Panc1 (cell line): ENCODE measurements at regions not wholly inside any gene's neighbourhood (a gene's known extent, or its start where the extent isn't known, plus 50 kb on each side); places are given as distances from the start of the nearest gene placed in this dataset.

Source experiments
- ATAC-seq: fragments of 200-7000 bp; cut with Tn5 transposase; 2 replicates; pipeline ENCODE4 v1.9.1; 2020; ENCODE audit warnings: mild to moderate bottlenecking, moderate library complexity
- BruUV-seq: library from RNA; stranded (reverse); fragments of 400-500 nt; replicated peaks from 2 replicates; lab custom pipeline; 2021; lab: Mats Ljungman, UMichigan
- CTCF ChIA-PET: fragments of 300-600 bp; sonication (Branson Sonifier 250); formaldehyde crosslinking; loops from one replicate; lab custom pipeline; 2022; ENCODE audit warnings: antibody characterized with exemption; lab: Charles Lee
- POLR2A ChIA-PET: fragments of 300-600 bp; sonication (Branson Sonifier 250); formaldehyde crosslinking; loops from one replicate; lab custom pipeline; 2022; ENCODE audit warnings: antibody characterized with exemption; lab: Charles Lee
- DNase-seq: peaks from one replicate; pipeline ENCODE4 v3.0.0-alpha.2; 2010; ENCODE audit warnings: low read depth, low spot score
- H3K27ac ChIP-seq: 2 replicates; pipeline ENCODE4 v1.5.1; 2011; ENCODE audit warnings: mild to moderate bottlenecking, low read length, inconsistent platforms
- H3K27me3 ChIP-seq: fragments of 200-500 bp; sonication (Bioruptor generic); 2 replicates; pipeline ENCODE4 v1.6.0; 2014; ENCODE audit warnings: low read length, inconsistent platforms; ENCODE audit not compliant: control insufficient read depth, insufficient read depth
- H3K36me3 ChIP-seq: fragments of 200-500 bp; sonication (Bioruptor generic); 2 replicates; pipeline ENCODE4 v1.5.1; 2014; ENCODE audit warnings: inconsistent platforms, mild to moderate bottlenecking, low read length, moderate library complexity; ENCODE audit not compliant: control insufficient read depth, insufficient read depth
- H3K4me1 ChIP-seq: 2 replicates; pipeline ENCODE4 v1.5.1; 2011; ENCODE audit warnings: inconsistent platforms, mild to moderate bottlenecking, low read length, moderate library complexity; ENCODE audit not compliant: control insufficient read depth, insufficient read depth
- H3K4me3 ChIP-seq, 2 experiments: 2 replicates each; pipeline ENCODE4 v1.5.1; 2011 to 2012; ENCODE audit warnings: low read depth in 2 of 2, low read length in 2 of 2, mild to moderate bottlenecking in 2 of 2, inconsistent platforms in 1 of 2, moderate library complexity in 1 of 2
- H3K9me3 ChIP-seq: fragments of 200-500 bp; sonication (Bioruptor generic); 2 replicates; pipeline ENCODE4 v1.5.1; 2014; ENCODE audit warnings: low read depth, mild to moderate bottlenecking, inconsistent platforms, low read length, moderate library complexity; ENCODE audit not compliant: control insufficient read depth, insufficient read depth
- POLR2AphosphoS5 ChIP-seq: IDR thresholded peaks from 2 replicates; pipeline ENCODE4 v1.6.1; 2012; ENCODE audit warnings: mild to moderate bottlenecking, low read depth, low read length, moderate library complexity
- SIN3A ChIP-seq: IDR thresholded peaks from 2 replicates; pipeline ENCODE4 v1.6.1; 2012; ENCODE audit warnings: low read depth, mild to moderate bottlenecking, low read length, moderate library complexity, borderline replicate concordance; ENCODE audit not compliant: insufficient read depth
- TCF7L2 ChIP-seq: IDR thresholded peaks from 2 replicates; pipeline ENCODE4 v1.6.1; 2011; ENCODE audit warnings: mild to moderate bottlenecking, low read depth, low read length, inconsistent platforms
- in situ Hi-C: cut with HindIII; loops from 2 replicates; pipeline ENCODE4 v1.10.0; 2016; ENCODE audit warnings: low sequenced_read_pairs, low pct_unique_long_range_greater_than_20kb
- intact Hi-C: fragments of 100-400 bp; cut with micrococcal nuclease; formaldehyde crosslinking; loops from one replicate; pipeline ENCODE4 v1.10.0; 2022; ENCODE audit not compliant: unreplicated experiment
- TF ChIP-seq, protein P1 (sequence below), 2 experiments: IDR thresholded peaks; 2 replicates each; pipeline ENCODE4 v1.6.1; 2011 to 2012; ENCODE audit warnings: low read depth in 2 of 2, control low read depth in 1 of 2, low read length in 1 of 2, mild to moderate bottlenecking in 1 of 2, moderate library complexity in 1 of 2; ENCODE audit not compliant: insufficient read depth in 1 of 2
- TF ChIP-seq, protein P2 (sequence below): fragments of 450-650 bp; IDR thresholded peaks from 2 replicates; pipeline ENCODE4 v1.5.1; 2017; ENCODE audit warnings: mild to moderate bottlenecking

DNA sequence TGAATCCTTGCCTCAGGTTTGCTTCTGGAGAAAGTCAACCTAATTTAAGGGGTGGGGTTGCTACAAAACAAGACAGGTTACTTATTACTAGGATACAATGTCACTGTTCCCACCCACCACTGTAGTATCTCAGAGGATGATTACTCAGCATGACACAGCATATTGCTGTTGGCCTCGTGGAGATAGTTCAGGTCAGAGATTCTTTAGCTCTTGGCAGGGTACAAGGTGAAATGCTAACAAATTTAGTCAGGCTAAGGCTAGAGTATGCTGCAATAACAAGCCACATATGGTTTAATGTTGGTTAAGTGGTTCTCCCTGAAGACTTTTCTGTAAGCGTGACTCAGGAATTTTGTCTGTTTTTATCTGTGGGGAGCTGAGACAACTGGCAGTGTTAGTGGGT is 161.8 kb downstream of the EDEM1 start:
- POLR2A ChIA-PET: no interaction called here
- Histone ChIP-seq H3K27me3 (no peaks in the 10 kb centered on the region), H3K9me3 (no peaks in the 10 kb centered on the region), H3K4me1 (no peaks in the 10 kb centered on the region), H3K36me3 (no peaks in the 10 kb centered on the region), H3K4me3 (no peak overlapping the region), H3K27ac (no peak overlapping the region)
- DNase-seq: no peak
- intact Hi-C loops (no loop called here), in situ Hi-C loops (no loop called here)
- TF ChIP-seq, protein P1, sequence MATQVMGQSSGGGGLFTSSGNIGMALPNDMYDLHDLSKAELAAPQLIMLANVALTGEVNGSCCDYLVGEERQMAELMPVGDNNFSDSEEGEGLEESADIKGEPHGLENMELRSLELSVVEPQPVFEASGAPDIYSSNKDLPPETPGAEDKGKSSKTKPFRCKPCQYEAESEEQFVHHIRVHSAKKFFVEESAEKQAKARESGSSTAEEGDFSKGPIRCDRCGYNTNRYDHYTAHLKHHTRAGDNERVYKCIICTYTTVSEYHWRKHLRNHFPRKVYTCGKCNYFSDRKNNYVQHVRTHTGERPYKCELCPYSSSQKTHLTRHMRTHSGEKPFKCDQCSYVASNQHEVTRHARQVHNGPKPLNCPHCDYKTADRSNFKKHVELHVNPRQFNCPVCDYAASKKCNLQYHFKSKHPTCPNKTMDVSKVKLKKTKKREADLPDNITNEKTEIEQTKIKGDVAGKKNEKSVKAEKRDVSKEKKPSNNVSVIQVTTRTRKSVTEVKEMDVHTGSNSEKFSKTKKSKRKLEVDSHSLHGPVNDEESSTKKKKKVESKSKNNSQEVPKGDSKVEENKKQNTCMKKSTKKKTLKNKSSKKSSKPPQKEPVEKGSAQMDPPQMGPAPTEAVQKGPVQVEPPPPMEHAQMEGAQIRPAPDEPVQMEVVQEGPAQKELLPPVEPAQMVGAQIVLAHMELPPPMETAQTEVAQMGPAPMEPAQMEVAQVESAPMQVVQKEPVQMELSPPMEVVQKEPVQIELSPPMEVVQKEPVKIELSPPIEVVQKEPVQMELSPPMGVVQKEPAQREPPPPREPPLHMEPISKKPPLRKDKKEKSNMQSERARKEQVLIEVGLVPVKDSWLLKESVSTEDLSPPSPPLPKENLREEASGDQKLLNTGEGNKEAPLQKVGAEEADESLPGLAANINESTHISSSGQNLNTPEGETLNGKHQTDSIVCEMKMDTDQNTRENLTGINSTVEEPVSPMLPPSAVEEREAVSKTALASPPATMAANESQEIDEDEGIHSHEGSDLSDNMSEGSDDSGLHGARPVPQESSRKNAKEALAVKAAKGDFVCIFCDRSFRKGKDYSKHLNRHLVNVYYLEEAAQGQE (IDR thresholded peaks at IDR 0.05; ENCODE audit: insufficient read depth in 1 of 2, low read depth in 2 of 2, low read length in 1 of 2): no peak
- no peak for TF ChIP-seq POLR2AphosphoS5
- TF ChIP-seq, protein P2, sequence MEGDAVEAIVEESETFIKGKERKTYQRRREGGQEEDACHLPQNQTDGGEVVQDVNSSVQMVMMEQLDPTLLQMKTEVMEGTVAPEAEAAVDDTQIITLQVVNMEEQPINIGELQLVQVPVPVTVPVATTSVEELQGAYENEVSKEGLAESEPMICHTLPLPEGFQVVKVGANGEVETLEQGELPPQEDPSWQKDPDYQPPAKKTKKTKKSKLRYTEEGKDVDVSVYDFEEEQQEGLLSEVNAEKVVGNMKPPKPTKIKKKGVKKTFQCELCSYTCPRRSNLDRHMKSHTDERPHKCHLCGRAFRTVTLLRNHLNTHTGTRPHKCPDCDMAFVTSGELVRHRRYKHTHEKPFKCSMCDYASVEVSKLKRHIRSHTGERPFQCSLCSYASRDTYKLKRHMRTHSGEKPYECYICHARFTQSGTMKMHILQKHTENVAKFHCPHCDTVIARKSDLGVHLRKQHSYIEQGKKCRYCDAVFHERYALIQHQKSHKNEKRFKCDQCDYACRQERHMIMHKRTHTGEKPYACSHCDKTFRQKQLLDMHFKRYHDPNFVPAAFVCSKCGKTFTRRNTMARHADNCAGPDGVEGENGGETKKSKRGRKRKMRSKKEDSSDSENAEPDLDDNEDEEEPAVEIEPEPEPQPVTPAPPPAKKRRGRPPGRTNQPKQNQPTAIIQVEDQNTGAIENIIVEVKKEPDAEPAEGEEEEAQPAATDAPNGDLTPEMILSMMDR: no peak
- TF ChIP-seq SIN3A: no peak
- TF ChIP-seq TCF7L2: no peak
- ATAC-seq: no peak
- CTCF ChIA-PET: no interaction called here
- no TSS peak for BruUV-seq

DNA sequence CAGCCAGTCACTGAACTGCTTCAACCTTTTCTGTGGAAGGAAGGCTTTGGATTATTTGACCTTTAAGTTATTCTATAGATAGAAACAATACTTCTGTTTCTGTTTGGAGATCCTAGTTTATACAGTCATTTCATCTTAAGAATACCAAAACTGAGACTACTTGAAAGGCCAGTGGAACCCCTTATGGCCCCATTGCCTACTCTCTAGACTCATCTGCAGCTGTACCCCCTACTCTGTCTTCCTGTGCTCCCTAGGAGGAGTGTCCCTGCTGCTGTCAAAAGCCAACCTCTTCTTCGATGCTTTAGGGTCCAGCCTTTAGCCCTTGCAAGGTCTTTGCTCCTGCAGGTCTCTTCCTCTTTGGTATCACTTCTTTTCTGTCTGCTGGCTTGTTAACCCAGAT is 169.6 kb downstream of the EDEM1 start:
- no TSS peak for BruUV-seq
- no peaks in the 10 kb centered on the region for H3K4me1 ChIP-seq
- intact Hi-C loops (no loop called here), in situ Hi-C loops (no loop called here)
- TF ChIP-seq, protein P1 (IDR thresholded peaks at IDR 0.05; ENCODE audit: insufficient read depth in 1 of 2, low read depth in 2 of 2, low read length in 1 of 2): no peak
- TF ChIP-seq, protein P2: no peak
- TF ChIP-seq SIN3A: no peak
- TF ChIP-seq POLR2AphosphoS5: no peak
- no peak for TF ChIP-seq TCF7L2
- no peak overlapping the region for H3K4me3 ChIP-seq
- H3K27me3 ChIP-seq: no peaks in the 10 kb centered on the region
- H3K9me3 ChIP-seq: no peaks in the 10 kb centered on the region
- CTCF ChIA-PET: no interaction called here
- no peak overlapping the region for H3K27ac ChIP-seq
- DNase-seq (no peak), ATAC-seq (no peak)
- POLR2A ChIA-PET: no interaction called here
- no peaks in the 10 kb centered on the region for H3K36me3 ChIP-seq
